ENCODE measurements at regions not wholly inside any gene's neighbourhood (a gene's known extent, or its start where the extent isn't known, plus 50 kb on each side); places are given as distances from the start of the nearest gene placed in this dataset.

GRCh38 chr6:44650947-44651346 is 263.4 kb downstream of the CDC5L start:
- DNase-seq (ENCODE audit: low read depth, low spot score), result no peak
- TF ChIP-seq POLR2AphosphoS5 (IDR thresholded peaks at IDR 0.05; ENCODE audit: low read depth, low read length), result no peak
- no TSS peak for BruUV-seq (replicated peaks)

GRCh38 chr6:44651604-44652003 is 264.1 kb downstream of the CDC5L start:
- CTCF ChIA-PET, result no interaction called here
- intact Hi-C loops (cut with micrococcal nuclease; ENCODE audit: unreplicated experiment), result loop anchor here (10.0 kb wide), 1 partner anchor 733 kb away; no protein-coding TSS in a partner anchor

More at GRCh38 chr6:44650947-44651346, 263.4 kb downstream of the CDC5L start:
- H3K4me1 ChIP-seq (ENCODE audit: control insufficient read depth, insufficient read depth, low read length), result no peaks in the 10 kb centered on the region; the same call in 1 of the 2 replicates
- H3K9me3 ChIP-seq (ENCODE audit: control insufficient read depth, insufficient read depth, low read depth, low read length), result no peaks in the 10 kb centered on the region
- H3K27ac ChIP-seq (ENCODE audit: low read length), result no peak overlapping the region
- H3K4me3 ChIP-seq (ENCODE audit: low read depth in 2 of 2, low read length in 2 of 2), result no peak overlapping the region
- H3K27me3 ChIP-seq (ENCODE audit: control insufficient read depth, insufficient read depth, low read length), result no peaks in the 10 kb centered on the region
- ATAC-seq, result no peak
- CTCF ChIA-PET, result no interaction called here
- POLR2A ChIA-PET, result no interaction called here
- no peaks in the 10 kb centered on the region for H3K36me3 ChIP-seq (ENCODE audit: control insufficient read depth, insufficient read depth, low read length)
- intact Hi-C loops (cut with micrococcal nuclease; ENCODE audit: unreplicated experiment) (loop anchor here (10.0 kb wide), 1 partner anchor 734 kb away; no protein-coding TSS in a partner anchor), in situ Hi-C loops (cut with HindIII; ENCODE audit: low pct_unique_long_range_greater_than_20kb, low sequenced_read_pairs) (no loop called here)

More at GRCh38 chr6:44651604-44652003, 264.1 kb downstream of the CDC5L start:
- TF ChIP-seq SIN3A (IDR thresholded peaks at IDR 0.05; ENCODE audit: borderline replicate concordance, insufficient read depth, low read depth, low read length), result no peak
- TF ChIP-seq TCF7L2 (IDR thresholded peaks at IDR 0.05; ENCODE audit: low read depth, low read length), result no peak
- TF ChIP-seq, protein P1, sequence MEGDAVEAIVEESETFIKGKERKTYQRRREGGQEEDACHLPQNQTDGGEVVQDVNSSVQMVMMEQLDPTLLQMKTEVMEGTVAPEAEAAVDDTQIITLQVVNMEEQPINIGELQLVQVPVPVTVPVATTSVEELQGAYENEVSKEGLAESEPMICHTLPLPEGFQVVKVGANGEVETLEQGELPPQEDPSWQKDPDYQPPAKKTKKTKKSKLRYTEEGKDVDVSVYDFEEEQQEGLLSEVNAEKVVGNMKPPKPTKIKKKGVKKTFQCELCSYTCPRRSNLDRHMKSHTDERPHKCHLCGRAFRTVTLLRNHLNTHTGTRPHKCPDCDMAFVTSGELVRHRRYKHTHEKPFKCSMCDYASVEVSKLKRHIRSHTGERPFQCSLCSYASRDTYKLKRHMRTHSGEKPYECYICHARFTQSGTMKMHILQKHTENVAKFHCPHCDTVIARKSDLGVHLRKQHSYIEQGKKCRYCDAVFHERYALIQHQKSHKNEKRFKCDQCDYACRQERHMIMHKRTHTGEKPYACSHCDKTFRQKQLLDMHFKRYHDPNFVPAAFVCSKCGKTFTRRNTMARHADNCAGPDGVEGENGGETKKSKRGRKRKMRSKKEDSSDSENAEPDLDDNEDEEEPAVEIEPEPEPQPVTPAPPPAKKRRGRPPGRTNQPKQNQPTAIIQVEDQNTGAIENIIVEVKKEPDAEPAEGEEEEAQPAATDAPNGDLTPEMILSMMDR (IDR thresholded peaks at IDR 0.05), result no peak
- TF ChIP-seq REST (IDR thresholded peaks at IDR 0.05; ENCODE audit: insufficient read depth in 1 of 2, low read depth in 2 of 2, low read length in 1 of 2), result no peak
- TF ChIP-seq POLR2AphosphoS5 (IDR thresholded peaks at IDR 0.05; ENCODE audit: low read depth, low read length), result no peak
- no TSS peak for BruUV-seq (replicated peaks)
- no peak overlapping the region for H3K27ac ChIP-seq (ENCODE audit: low read length)
- H3K4me3 ChIP-seq (ENCODE audit: low read depth in 2 of 2, low read length in 2 of 2), result no peak overlapping the region
- H3K4me1 ChIP-seq (ENCODE audit: control insufficient read depth, insufficient read depth, low read length), result no peaks in the 10 kb centered on the region; the same call in 1 of the 2 replicates
- DNase-seq (ENCODE audit: low read depth, low spot score) (no peak), ATAC-seq (no peak)
- in situ Hi-C loops (cut with HindIII; ENCODE audit: low pct_unique_long_range_greater_than_20kb, low sequenced_read_pairs), result no loop called here
- H3K27me3 ChIP-seq (ENCODE audit: control insufficient read depth, insufficient read depth, low read length), result no peaks in the 10 kb centered on the region
- no peaks in the 10 kb centered on the region for H3K36me3 ChIP-seq (ENCODE audit: control insufficient read depth, insufficient read depth, low read length)
- no peaks in the 10 kb centered on the region for H3K9me3 ChIP-seq (ENCODE audit: control insufficient read depth, insufficient read depth, low read depth, low read length)
- POLR2A ChIA-PET, result no interaction called here
